ENCODE measurements at regions not wholly inside any gene's neighbourhood (a gene's known extent, or its start where the extent isn't known, plus 50 kb on each side); places are given as distances from the start of the nearest gene placed in this dataset.

DNA sequence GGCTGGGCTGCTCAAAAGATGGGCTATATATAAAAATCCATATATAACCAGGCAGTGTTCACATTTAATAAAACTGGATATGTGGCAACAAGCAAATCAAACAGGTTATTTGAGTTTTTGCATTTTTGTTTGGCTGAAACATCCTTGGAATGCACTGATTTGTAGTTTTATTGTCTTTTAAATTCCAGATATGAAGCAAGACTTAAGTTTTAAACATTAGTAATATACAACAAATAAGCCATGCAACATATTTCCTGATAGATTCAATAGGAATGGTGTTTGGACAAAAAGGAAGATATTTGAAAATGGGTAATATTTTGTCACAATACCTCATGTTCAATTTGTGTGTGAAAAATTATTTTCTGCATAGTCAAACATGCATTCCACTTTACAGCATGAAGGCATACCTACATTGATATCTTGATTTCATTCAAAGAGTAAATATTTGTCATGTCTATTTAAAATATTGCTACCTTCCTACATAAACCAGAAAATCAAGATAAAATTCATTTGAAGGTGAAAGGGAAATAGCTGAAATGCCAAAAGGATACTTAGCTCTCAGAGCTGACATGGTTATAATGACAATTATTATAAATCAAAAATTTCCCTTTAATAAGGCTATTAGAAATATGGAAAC, 132.3 kb upstream of the NETO1 start (continued):
- no peak for TF ChIP-seq MLLT1 (IDR thresholded peaks at IDR 0.05)
- no peak for TF ChIP-seq TBL1XR1 (IDR thresholded peaks at IDR 0.05; ENCODE audit: low read depth, low read length)
- no peak for TF ChIP-seq NBN (IDR thresholded peaks at IDR 0.05)
- no peak for TF ChIP-seq RB1 (IDR thresholded peaks at IDR 0.05; ENCODE audit: borderline replicate concordance)

- CTCF ChIA-PET: no interaction called here
These were observed 127.8 kb upstream of the NETO1 start for GRCh38 chr18:72995558-72995957.

More at GRCh38 chr18:72995558-72995957, 127.8 kb upstream of the NETO1 start:
- Histone ChIP-seq H3K36me3 (ENCODE audit: control insufficient read depth in 2 of 2, insufficient read depth in 2 of 2, low read length in 1 of 2) (no peaks in the 10 kb centered on the region), H3K4me3 (no peak overlapping the region), H3K27me3 (replicated peaks in 1 of 2; ENCODE audit: control insufficient read depth in 2 of 2, insufficient read depth in 2 of 2, low read length in 1 of 2) (no peaks in the 10 kb centered on the region), H3K9me3 (replicated peaks; ENCODE audit: control insufficient read depth, insufficient read depth, low read length) (no peaks in the 10 kb centered on the region), H3K4me1 (ENCODE audit: control insufficient read depth, insufficient read depth, low read length) (no peaks in the 10 kb centered on the region), H3K9ac (ENCODE audit: control insufficient read depth, insufficient read depth, low read length) (no peak overlapping the region), H3K27ac (ENCODE audit: control insufficient read depth, insufficient read depth) (no peak overlapping the region), H2AFZ (ENCODE audit: control insufficient read depth, low read depth, low read length) (no peak overlapping the region), H3K79me2 (ENCODE audit: control insufficient read depth, insufficient read depth, low read length) (no peaks in the 10 kb centered on the region), H4K20me1 (ENCODE audit: control insufficient read depth, insufficient read depth) (no peaks in the 10 kb centered on the region), H3K4me2 (ENCODE audit: control insufficient read depth, insufficient read depth) (no peak overlapping the region)
- RAD21 ChIA-PET (ENCODE audit: unreplicated experiment): no interaction called here
- SMC1A ChIA-PET (ENCODE audit: uncharacterized antibody, unreplicated experiment): no interaction called here
- DNase-seq (ENCODE audit: low read depth, low spot score): no peak
- BruUV-seq (replicated peaks): no TSS peak
- TF ChIP-seq ZNF622 (IDR thresholded peaks at IDR 0.05) (no peak), RELA (IDR thresholded peaks at IDR 0.05; ENCODE audit: borderline replicate concordance, partially characterized antibody) (no peak), FOS (IDR thresholded peaks at IDR 0.05; ENCODE audit: borderline replicate concordance, extremely low read depth, insufficient read length) (no peak), BHLHE40 (IDR thresholded peaks at IDR 0.05; ENCODE audit: borderline replicate concordance in 1 of 2, low read depth in 2 of 2, low read length in 1 of 2) (no peak), JUNB (IDR thresholded peaks at IDR 0.05) (no peak), CEBPZ (IDR thresholded peaks at IDR 0.05; ENCODE audit: low read depth, low read length) (no peak), TARDBP (IDR thresholded peaks at IDR 0.05; ENCODE audit: borderline replicate concordance) (no peak), SPI1 (IDR thresholded peaks at IDR 0.05; ENCODE audit: borderline replicate concordance, insufficient read depth, low read depth, low read length) (no peak), RFX5 (IDR thresholded peaks at IDR 0.05; ENCODE audit: low read depth, low read length) (no peak), CTCF (IDR thresholded peaks at IDR 0.05 in 2 of 3, conservative IDR thresholded peaks at IDR 0.05 in 1 of 3; ENCODE audit: control insufficient read depth in 2 of 3, extremely low read depth in 1 of 3, insufficient read depth in 1 of 3, low read depth in 3 of 3, low read length in 3 of 3) (no peak), POU2F2 (IDR thresholded peaks at IDR 0.05; ENCODE audit: borderline replicate concordance, low read depth, low read length) (no peak)
- ATAC-seq: no peak
- FAIRE-seq: no peak
- in situ Hi-C loops (cut with MboI): no loop called here
- intact Hi-C loops (cut with micrococcal nuclease; ENCODE audit: unreplicated experiment): no loop called here
- WGBS (ENCODE audit: insufficient coverage, insufficient replicate concordance, low lambda C conversion rate, missing lambda C conversion rate): 32% methylated on average over 6 of the region's 6 CpGs
- POLR2A ChIA-PET: no interaction called here
